GM10248 (cell line): ENCODE measurements at regions not wholly inside any gene's neighbourhood (a gene's known extent, or its start where the extent isn't known, plus 50 kb on each side); places are given as distances from the start of the nearest gene placed in this dataset.

Source experiments
- CTCF ChIA-PET: fragments of 300-600 bp; sonication (Branson Sonifier 250); formaldehyde crosslinking; extraction: SDS; loops from one replicate; lab custom pipeline; 2021; ENCODE audit warnings: antibody characterized with exemption; lab: Yijun Ruan, JAX
- POLR2A ChIA-PET: fragments of 350-650 bp; sonication (Branson Sonifier 250); formaldehyde crosslinking; extraction: SDS; loops from one replicate; lab custom pipeline; 2020; ENCODE audit warnings: antibody characterized with exemption; lab: Yijun Ruan, JAX
- DNase-seq: peaks from one replicate; pipeline ENCODE4 v3.0.0; 2012; ENCODE audit errors: extremely low spot score
- TF ChIP-seq, protein P1 (sequence below): IDR thresholded peaks from 2 replicates; pipeline ENCODE4 v1.5.1; 2012; ENCODE audit warnings: mild to moderate bottlenecking, low read depth; ENCODE audit errors: extremely low read depth, missing control alignments, control extremely low read depth

DNA sequence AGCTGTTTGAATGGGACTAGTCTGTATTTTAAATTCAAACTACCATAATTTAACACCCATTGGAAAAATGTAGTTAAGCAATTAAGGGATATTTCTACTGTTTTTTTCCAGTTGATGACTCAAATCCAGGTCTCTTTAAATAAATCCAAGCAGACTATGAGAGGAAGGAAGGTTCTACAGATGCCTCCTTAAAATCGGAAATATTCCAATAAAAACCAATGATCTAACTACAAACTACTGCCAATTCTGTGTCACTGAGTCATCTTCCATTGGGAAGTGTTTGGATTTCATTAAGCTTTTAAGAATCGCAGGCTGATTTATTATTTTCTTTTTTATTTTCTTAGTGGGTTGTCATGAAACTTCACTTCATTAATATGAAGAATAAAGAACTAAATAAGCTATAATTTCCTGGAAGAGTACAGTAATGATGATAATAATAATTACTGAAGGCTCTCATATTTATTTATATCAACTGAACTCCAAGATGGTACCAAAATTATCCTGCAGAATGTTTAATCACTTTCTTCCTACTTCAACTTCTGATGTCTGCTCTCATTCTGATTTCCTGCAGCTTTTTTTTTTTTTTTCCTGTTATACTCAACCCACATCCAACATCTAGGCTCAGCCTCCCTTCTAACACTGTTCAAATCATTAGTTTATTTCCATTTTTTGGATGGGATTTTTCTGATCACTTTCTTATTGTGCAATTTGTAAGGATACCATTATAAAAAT is 166.3 kb upstream of the FN1 start:
- TF ChIP-seq, protein P1, sequence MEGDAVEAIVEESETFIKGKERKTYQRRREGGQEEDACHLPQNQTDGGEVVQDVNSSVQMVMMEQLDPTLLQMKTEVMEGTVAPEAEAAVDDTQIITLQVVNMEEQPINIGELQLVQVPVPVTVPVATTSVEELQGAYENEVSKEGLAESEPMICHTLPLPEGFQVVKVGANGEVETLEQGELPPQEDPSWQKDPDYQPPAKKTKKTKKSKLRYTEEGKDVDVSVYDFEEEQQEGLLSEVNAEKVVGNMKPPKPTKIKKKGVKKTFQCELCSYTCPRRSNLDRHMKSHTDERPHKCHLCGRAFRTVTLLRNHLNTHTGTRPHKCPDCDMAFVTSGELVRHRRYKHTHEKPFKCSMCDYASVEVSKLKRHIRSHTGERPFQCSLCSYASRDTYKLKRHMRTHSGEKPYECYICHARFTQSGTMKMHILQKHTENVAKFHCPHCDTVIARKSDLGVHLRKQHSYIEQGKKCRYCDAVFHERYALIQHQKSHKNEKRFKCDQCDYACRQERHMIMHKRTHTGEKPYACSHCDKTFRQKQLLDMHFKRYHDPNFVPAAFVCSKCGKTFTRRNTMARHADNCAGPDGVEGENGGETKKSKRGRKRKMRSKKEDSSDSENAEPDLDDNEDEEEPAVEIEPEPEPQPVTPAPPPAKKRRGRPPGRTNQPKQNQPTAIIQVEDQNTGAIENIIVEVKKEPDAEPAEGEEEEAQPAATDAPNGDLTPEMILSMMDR: no peak
- CTCF ChIA-PET: no interaction called here
- DNase-seq: no peak
- POLR2A ChIA-PET: no interaction called here

DNA sequence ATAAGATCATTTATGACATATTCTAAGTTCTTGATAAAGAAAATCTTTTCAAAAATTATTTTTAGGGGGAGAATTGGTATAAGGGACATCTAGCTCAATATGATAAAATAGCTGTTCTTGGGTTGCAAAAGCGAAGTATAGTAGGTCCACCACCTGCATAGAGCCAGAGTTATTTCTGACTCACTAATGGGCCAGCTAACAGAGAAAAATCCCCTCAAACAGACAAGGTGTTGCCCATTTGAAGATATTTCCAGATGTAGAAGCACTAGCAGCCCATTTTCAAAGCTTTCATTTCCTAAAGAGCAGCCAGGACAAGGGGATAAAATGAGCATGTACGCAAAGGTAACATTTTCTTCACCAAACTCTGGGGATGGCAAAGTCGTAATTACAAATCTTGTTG is 165.7 kb upstream of the FN1 start:
- DNase-seq: no peak
- TF ChIP-seq, protein P1: no peak
- CTCF ChIA-PET: interaction anchor here (1.2 to 2.0 kb wide), 4 partner anchors 11 to 23 kb away, joined by 3 to 5 read pairs (median 4); no protein-coding TSS in a partner anchor
- POLR2A ChIA-PET: no interaction called here

DNA sequence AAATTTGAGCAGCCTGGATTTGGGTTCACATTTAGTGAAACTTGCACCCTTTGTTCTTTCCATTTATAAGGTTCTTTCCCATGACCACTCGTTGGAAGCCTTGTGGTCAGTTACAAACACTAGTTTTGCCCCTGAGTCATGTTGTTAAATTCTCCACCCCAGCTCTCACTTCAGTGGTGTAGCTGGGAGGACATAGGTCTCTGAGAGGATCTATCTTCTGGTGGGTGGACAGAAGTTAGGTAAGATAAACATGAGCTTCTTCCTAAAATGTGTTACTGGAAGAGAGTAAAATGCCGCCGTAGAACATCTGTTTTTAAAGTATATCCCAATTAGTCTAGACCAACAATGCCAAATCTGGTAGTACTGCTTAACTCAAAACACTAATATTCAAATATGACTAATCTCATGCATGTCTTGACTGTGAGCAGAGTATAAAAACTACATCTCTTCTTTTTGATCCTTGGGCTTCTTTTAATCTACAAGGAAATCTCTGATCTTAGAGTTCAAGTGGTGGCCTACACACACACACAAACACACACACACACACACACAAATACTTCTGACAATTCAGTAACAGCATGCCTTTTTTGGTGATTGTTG is 162.6 kb upstream of the FN1 start:
- TF ChIP-seq, protein P1: no peak
- ChIA-PET CTCF (interaction anchor here (0.9 to 1.5 kb wide), 3 partner anchors 11 to 32 kb away, joined by 3 to 4 read pairs (median 3); no protein-coding TSS in a partner anchor), POLR2A (no interaction called here)
- no peak for DNase-seq

DNA sequence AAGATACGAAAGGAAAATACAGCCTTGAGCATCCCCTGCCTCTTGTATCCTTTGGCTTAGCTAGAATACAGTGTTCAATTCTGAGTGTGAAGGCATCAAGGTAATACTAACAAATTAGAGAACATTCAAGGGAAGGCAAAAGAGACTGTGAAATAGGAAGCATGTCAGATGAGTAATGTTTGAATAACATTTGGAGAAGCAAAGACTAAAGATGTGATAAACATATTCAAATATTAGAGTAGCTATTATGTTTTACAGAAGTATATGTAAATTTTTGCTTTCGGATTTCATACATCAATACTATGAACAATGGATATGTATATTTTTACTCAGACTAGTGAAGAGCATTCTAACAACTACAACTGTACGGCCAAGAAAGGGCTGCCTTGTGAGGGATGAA is 161.7 kb upstream of the FN1 start:
- CTCF ChIA-PET: interaction anchor here (0.9 to 1.5 kb wide), 3 partner anchors 10 to 31 kb away, joined by 3 to 4 read pairs (median 3); no protein-coding TSS in a partner anchor

DNA sequence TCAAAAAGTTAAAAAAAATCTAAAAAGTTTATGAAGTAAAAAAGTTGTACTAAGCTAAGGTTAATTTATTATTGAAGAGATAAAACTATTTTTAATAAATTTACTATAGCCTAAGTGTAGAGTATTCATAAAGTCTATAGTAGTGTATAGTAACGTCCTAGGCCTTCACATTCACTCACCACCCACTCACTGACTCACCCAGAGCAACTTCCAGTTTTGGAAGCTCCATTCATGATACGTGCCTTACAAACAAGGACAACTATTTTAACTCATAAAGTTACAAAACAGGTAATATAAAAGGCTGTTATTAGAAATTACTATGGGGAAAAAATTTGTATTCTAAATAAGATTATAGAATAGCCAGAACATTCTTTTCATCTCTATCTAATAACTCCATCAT is 158.9 kb upstream of the FN1 start:
- ChIA-PET POLR2A (no interaction called here), CTCF (interaction anchor here (0.9 to 1.3 kb wide), 5 partner anchors 10 to 126 kb away, joined by 3 to 4 read pairs (median 3); no protein-coding TSS in a partner anchor)
- TF ChIP-seq, protein P1: no peak
- DNase-seq: no peak

More for the DNA sequence above, 161.7 kb upstream of the FN1 start:
- TF ChIP-seq, protein P1: no peak
- no peak for DNase-seq
- POLR2A ChIA-PET: no interaction called here

DNA sequence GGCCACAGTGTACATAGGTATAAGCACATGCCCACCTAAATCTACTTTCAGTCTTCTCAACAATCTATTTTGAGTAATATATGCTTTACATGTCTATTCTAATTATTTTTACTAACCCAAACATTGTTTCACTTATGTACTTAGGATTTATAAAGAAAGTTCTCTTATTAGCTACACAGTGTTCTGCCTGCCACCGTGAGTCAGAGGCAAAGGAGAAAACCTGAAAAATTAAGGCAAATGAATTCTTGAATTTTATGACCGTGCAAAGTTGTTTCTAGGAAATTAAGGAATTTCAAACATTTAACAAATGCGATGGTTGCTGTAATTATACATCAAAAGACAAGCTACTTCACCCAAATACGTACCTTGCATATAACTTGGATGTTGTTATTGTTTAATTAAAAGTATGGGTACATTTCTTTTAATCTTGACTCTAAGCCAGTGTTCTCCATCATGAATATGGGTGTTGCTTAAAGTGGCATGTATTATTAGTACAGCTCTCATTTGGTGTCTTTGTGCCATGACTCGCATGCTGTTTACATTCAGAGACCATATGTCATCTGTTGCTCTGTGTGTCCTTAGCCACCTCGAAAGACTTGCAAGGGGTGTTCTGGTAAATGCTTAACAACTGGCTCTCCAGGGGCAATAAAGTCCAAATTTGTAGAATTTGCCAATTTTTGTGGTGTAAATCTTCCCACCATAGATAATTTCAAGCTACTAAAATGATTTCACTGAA is 154.3 kb upstream of the FN1 start:
- POLR2A ChIA-PET: no interaction called here
- DNase-seq: no peak
- CTCF ChIA-PET: interaction anchor here (1.1 to 1.2 kb wide), 2 partner anchors 11 to 22 kb away, joined by 3 to 5 read pairs; no protein-coding TSS in a partner anchor
- TF ChIP-seq, protein P1: no peak
